CD4-positive, alpha-beta T cell treated with Interleukin-6 at 100 ng/mL for 8 hours (primary cell): ENCODE measurements at regions not wholly inside any gene's neighbourhood (a gene's known extent, or its start where the extent isn't known, plus 50 kb on each side); places are given as distances from the start of the nearest gene placed in this dataset.
"Not testable (repeated sequence)": the region's sequence is repeated elsewhere in the genome, so short reads cannot be mapped to it uniquely, and the experiment has no call there.

ENCODE experiments used
- DNase-seq: peaks from one replicate; pipeline ENCODE4 v3.0.0-alpha.2; 2020; ENCODE audit warnings: mixed read lengths, low spot score

DNA sequence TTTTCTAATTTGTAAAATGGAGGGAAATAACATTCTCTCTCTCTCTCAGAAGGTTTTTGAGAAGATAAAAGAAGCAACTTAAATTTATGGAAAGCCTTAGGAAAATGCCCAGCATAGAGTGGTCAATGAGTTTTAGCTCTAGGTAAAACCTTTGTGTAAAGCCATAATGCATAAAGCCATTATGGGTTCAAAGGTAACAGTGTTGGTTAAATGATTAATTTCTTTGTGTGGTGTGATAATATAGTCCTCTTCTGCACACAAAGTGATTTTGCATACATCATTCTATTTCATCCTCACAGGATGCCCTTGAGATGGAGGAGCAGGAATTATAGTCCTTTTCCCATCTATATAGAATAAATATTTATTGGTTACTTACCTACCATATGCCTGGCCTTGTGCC lies 602.9 kb downstream of the CSNK1G3 start:
- DNase-seq, result no peak

DNA sequence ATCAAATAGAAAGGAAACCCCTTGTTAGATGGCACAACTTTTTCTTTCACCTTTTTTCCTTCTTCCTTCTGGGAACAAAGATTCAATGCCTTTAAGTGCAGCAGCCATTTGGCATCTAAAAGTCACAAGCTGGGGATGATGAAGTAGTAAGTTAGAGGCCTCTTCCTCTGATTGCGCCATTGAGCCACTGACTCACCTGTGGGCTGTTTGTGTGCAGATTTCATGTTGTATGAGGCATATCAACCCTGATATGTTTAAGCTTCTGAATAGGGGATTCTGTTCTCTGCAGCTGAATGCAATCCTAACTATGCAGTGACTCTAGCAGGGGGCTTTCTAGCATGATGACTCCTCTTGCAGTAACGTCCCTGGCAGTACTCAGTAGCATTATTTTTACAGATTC lies 599.9 kb downstream of the CSNK1G3 start:
- DNase-seq, result no peak

- no peak for DNase-seq
Measured at GRCh38 chr5:124110942-124111341, 599.0 kb downstream of the CSNK1G3 start.

GRCh38 chr5:124105326-124105725 lies 593.3 kb downstream of the CSNK1G3 start:
- DNase-seq, result no peak

- DNase-seq, result no peak
Measured at GRCh38 chr5:124104821-124105220, 592.8 kb downstream of the CSNK1G3 start.

DNA sequence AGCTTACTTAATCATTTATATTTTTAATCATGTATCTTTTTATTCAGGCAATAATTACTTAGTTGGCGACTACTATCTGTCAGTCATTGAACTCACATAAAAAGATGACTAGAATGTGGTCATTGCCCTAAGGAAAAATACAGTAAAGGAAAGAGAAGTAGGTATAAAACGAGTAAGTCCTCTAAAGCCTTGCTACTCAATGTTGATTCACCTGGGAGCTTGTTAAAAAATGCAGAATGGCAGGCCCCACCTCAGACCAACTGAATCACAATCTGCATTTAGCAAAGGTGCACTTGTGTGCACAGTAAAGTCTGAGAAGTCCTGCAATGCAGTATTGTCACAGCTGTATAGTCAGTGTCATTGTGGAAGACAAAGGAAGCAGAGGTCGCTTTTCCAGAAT lies 592.4 kb downstream of the CSNK1G3 start:
- DNase-seq, result no peak

GRCh38 chr5:124103671-124104070 lies 591.7 kb downstream of the CSNK1G3 start:
- DNase-seq, result no peak

DNA sequence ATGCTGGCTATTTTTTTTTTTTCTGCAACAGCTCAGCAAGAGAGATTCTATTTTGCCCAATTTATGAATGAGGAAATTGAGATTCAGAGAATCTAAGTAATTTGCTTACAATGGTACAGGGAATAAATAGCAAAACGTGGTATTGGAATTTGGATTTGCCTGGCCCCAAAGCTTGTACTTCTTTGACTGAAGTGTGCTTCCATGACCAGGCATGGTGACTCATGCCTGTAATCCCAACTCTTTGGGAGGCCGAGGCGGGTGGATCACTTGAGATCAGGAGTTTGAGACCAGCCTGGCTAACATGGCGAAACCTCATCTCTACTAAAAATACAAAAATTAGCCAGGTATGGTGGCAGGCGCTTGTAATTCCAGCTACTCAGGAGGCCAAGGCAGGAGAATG lies 591.1 kb downstream of the CSNK1G3 start:
- not testable (repeated sequence) for DNase-seq

DNA sequence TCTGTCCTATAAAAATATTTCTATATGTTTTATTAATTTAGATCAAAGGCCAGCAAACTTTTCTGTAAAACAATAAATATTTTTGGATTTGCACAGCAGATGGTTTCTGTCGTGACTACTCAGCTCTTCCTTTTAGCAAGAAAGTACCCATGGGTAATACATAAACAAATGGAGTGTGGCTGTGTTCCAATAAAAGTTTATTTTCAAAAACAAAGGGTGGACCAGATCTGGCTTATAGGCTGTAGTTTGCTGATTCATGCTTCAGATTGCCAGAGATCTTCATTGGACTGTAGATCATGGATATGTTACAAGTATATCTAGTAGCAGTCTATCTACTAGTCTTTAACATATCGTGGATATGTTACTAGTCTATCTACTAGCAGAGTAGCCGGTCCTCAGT lies 590.5 kb downstream of the CSNK1G3 start:
- DNase-seq, result no peak

DNA sequence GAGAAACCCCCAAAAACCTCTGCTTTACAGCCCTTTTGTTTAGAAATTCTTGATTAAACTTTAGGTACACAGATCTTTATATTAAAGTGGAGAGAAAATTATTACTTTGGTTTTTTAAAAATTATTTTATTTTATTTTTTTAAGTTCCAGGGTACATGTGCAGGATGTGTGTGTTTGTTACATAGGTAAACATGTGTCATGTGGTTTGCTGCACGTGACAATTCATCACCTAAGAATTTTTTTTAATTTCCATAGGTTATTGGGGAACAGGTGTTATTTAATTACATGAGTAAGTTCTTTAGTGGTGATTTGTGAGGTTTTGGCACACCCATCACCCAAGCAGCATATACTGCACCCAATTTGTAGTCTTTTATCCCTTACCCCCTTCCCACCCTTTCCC lies 581.7 kb downstream of the CSNK1G3 start:
- DNase-seq, result no peak

GRCh38 chr5:124090115-124090514 lies 578.1 kb downstream of the CSNK1G3 start:
- DNase-seq, result no peak

DNA sequence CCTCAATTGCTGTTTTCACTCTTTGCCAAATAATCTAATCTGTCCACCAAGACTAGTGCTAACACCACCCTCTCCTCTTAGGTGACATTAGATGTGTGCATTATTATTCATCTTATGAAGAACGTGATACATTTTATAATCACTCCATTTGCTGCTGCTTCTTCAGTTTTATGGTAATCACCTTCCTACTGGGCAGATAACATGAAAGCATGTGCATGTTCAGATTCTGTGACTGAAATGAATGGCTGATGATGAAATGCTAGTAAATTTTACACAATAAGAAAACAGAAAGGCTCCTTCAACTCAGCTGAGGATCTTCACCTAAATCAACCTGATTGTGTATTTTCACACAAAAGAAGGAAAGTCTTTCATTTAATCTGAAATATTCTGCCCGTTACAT lies 577.6 kb downstream of the CSNK1G3 start:
- no peak for DNase-seq

DNA sequence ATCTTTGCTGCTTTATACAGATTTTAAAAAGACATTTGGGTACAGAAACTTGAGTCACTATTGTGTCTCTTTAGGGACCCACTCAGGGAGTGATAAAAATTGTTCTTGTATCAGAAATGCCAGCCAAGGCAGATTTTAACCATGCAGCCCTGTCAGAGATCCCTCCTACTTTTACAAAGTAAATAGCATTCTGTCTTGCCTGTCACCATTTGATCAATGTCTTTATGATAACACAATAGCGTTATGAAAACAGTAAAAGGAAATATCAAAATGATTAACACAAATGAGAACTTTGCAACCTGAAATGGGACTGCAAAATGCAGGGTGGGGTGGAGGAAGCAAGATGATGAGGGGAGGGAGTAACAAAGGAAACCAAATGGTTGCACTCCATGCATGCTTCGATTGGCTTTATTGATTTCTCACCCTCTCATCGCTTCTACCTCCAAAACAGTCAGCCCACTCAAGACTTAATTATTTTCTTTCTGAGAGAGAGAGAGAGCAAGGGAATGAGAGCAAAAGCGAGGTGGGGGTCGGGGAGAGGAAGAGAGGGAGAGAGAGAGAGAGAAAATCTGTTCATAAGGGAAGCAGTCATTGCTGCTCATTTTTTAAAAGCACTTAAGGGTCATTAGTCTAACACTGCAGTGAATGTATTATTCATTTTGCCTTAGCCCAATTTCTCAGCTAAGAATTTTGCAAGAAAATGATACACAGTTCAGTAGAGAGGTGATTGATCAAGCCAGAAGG lies 576.5 kb downstream of the CSNK1G3 start:
- no peak for DNase-seq

- DNase-seq, result no peak
Measured at GRCh38 chr5:124087752-124088151, 575.8 kb downstream of the CSNK1G3 start.

DNA sequence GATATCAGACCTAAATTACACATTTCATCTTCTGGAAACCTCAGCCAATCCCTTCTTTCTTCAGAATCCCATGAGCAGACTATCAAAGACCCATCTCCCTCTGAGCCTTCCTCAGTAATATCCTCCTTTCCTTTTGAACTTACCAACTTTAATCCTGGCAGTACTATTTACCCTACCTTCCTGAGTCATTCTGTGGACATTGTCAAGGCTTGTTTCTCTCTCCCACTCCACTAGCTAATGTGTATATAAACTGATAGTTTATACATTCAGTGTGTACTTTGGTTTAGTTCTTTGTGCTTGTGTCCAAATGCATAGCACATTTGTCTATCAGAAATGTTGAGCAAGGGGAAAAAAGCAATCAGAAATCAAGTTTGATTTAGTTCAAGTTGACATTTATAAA lies 568.3 kb downstream of the CSNK1G3 start:
- DNase-seq, result no peak

DNA sequence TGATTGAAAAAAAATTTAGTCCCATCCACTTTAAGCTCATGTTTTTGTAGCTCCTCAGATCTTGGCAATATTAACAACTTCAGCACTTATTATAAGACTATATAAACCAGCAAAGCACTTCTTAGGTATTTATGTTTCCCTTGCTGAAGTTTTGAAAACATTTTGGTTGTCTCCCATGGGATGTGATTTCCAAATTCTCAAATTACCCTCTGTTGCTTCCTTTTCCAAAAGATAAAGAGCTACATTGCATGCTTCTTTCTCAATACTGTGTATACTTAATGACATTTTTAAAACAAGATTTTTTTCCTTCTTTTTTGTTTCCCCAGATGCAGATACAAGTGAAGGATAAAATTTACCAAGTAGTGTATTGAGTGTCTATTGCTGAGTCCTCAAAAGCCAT lies 567.1 kb downstream of the CSNK1G3 start:
- DNase-seq, result no peak

DNA sequence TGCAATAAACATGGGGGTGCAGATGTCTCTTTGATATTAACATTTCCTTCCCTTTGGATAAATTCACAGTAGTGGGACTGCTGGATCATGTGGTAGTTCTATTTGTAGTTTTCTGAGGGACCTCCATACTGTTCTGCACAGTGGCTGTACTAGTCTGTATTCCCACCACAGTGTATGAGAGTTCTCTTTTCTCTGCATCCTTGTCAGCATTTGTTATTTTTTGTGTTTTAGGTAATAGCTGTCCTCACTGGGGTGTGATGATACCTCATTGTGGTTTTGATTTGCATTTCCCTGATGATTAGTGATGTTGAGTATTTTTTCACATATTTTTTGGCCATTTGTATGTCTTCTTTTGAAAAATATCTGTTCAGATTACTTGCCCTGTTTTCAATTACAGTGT lies 562.5 kb downstream of the CSNK1G3 start:
- DNase-seq, result no peak

DNA sequence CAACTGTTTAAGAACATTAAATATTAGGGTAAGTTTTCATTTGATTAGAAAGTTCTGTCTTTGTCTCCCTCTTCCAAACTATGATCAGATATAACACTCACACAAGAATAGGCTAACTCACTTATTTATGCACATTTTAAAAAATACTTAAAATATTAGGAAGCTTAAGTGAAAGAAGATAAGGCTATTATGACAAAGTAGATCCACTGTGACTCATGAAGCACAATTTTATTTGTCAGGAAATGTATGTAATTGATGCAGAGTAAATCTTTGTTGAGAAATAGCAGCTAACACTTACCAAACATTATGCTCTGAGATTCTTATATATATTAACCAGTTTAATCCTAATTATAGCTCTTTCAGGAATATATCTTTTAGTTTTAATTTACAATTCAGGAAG lies 560.6 kb downstream of the CSNK1G3 start:
- no peak for DNase-seq

GRCh38 chr5:124071039-124071438 lies 559.1 kb downstream of the CSNK1G3 start:
- no peak for DNase-seq

- DNase-seq, result no peak
Measured at GRCh38 chr5:124065508-124065907, 553.5 kb downstream of the CSNK1G3 start.

DNA sequence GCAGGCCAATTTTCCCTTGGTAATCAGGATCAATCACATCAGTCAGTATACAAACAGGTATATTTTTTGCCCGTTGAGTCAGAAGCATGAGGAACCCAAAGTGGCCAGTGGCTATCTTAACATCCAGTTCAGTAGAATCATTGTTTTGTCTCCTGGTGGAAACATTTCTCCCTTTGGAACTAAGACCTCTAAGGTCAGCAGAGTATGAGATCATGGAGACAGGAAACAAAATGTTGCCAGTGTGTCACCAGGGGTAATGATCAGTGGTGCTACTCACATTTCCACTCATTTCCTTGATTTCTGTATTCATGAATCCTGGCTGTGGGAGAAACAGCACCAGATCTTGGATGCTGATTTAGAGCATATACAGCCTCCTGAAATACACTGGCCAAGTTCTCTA lies 553.0 kb downstream of the CSNK1G3 start:
- no peak for DNase-seq

GRCh38 chr5:124061663-124062062 lies 549.7 kb downstream of the CSNK1G3 start:
- DNase-seq, result no peak

DNA sequence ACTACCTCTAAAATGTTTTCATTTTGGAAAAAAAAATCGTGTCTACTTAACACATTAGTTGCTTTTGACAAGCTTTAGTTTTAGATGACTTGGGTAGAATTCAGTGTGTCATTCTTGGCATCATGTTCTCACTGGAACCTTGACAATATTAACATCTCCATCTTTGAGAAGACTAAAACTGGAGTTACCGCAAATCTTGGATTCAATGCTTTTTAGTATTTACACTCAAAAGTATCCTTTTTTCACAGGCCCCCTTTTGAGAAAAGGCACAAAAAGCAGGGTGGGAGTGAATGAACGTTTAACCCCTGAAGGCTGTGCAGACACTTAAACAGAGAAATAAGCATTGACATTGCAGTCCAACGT lies 549.1 kb downstream of the CSNK1G3 start:
- no peak for DNase-seq

- DNase-seq, result no peak
Measured at GRCh38 chr5:124060413-124061067, 548.6 kb downstream of the CSNK1G3 start.
